ENCODE measurements at regions not wholly inside any gene's neighbourhood (a gene's known extent, or its start where the extent isn't known, plus 50 kb on each side); places are given as distances from the start of the nearest gene placed in this dataset.

- no peak overlapping the region for H3K9ac ChIP-seq (ENCODE audit: low read length)
- H3K27me3 ChIP-seq (ENCODE audit: insufficient read depth, low read length): no peaks in the 10 kb centered on the region
- H3K4me3 Mint-ChIP-seq (ENCODE audit: unreplicated experiment): no peak overlapping the region
- no peaks in the 10 kb centered on the region for H4K20me1 ChIP-seq (ENCODE audit: insufficient read depth, low read length)
- H3K27me3 Mint-ChIP-seq (ENCODE audit: low read depth, unreplicated experiment): no peaks in the 10 kb centered on the region
- TF ChIP-seq EZH2 (IDR thresholded peaks at IDR 0.05; ENCODE audit: insufficient read depth, low read length): no peak
- TF ChIP-seq, protein P1, sequence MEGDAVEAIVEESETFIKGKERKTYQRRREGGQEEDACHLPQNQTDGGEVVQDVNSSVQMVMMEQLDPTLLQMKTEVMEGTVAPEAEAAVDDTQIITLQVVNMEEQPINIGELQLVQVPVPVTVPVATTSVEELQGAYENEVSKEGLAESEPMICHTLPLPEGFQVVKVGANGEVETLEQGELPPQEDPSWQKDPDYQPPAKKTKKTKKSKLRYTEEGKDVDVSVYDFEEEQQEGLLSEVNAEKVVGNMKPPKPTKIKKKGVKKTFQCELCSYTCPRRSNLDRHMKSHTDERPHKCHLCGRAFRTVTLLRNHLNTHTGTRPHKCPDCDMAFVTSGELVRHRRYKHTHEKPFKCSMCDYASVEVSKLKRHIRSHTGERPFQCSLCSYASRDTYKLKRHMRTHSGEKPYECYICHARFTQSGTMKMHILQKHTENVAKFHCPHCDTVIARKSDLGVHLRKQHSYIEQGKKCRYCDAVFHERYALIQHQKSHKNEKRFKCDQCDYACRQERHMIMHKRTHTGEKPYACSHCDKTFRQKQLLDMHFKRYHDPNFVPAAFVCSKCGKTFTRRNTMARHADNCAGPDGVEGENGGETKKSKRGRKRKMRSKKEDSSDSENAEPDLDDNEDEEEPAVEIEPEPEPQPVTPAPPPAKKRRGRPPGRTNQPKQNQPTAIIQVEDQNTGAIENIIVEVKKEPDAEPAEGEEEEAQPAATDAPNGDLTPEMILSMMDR (IDR thresholded peaks at IDR 0.05; ENCODE audit: insufficient read depth, low read depth, low read length): no peak
- no peak for DNase-seq (ENCODE audit: low read depth)
- H3K27ac Mint-ChIP-seq (ENCODE audit: unreplicated experiment): no peak overlapping the region
- no peaks in the 10 kb centered on the region for H3K9me3 ChIP-seq (ENCODE audit: insufficient read depth, low read depth, low read length)
- H2AFZ ChIP-seq (ENCODE audit: low read depth, low read length): no peak overlapping the region
- H3K9me3 Mint-ChIP-seq (ENCODE audit: unreplicated experiment): no peaks in the 10 kb centered on the region
- H3K27ac ChIP-seq (ENCODE audit: low read depth, low read length): no peak overlapping the region
- H3K36me3 ChIP-seq (ENCODE audit: insufficient read depth, low read length): no peaks in the 10 kb centered on the region
- H3K36me3 Mint-ChIP-seq (ENCODE audit: low read depth, unreplicated experiment): no peaks in the 10 kb centered on the region
- H3K4me1 Mint-ChIP-seq (ENCODE audit: low read depth, unreplicated experiment): peaks cover 20% of the 10 kb centered on the region
- H3K4me2 ChIP-seq (ENCODE audit: low read length): no peak overlapping the region
- FAIRE-seq: no peak
- H3K4me1 ChIP-seq (ENCODE audit: insufficient read depth, low read length): peaks cover 20% of the 10 kb centered on the region
- H3K79me2 ChIP-seq (ENCODE audit: insufficient read depth, low read length): no peaks in the 10 kb centered on the region
- no peak overlapping the region for H3K4me3 ChIP-seq (ENCODE audit: insufficient read depth, low read depth, low read length)
Measured at GRCh38 chr7:17665029-17665428, 275.3 kb downstream of the SNX13 start.

DNA sequence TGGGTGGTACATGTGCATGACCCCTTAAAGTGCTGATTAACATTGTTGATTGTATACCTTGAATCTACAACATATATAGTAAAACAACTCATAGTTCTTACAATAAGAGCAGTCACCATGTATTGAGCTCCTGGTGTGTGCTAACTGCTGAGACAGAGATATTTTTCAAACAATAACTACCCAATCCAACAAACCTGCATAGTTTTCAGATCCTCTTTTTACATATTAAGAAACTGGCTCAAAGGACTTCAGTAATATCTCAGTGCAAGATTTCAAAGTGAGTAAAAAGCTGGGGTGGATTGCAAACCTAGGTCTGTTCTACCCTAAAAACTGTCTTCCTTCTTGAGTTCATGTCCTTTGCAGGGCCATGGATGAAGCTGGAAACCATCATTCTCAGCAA, 272.2 kb downstream of the SNX13 start:
- Mint-ChIP-seq H3K4me3 (ENCODE audit: unreplicated experiment) (no peak overlapping the region), H3K27ac (ENCODE audit: unreplicated experiment) (no peak overlapping the region), H3K4me1 (ENCODE audit: low read depth, unreplicated experiment) (peaks cover 7% of the 10 kb centered on the region), H3K36me3 (ENCODE audit: low read depth, unreplicated experiment) (no peaks in the 10 kb centered on the region), H3K9me3 (ENCODE audit: unreplicated experiment) (peaks cover under 1% of the 10 kb centered on the region), H3K27me3 (ENCODE audit: low read depth, unreplicated experiment) (no peaks in the 10 kb centered on the region)
- Histone ChIP-seq H3K79me2 (ENCODE audit: insufficient read depth, low read length) (no peaks in the 10 kb centered on the region), H3K4me1 (ENCODE audit: insufficient read depth, low read length) (peaks cover 5% of the 10 kb centered on the region), H3K9me3 (ENCODE audit: insufficient read depth, low read depth, low read length) (no peaks in the 10 kb centered on the region), H3K27me3 (ENCODE audit: insufficient read depth, low read length) (no peaks in the 10 kb centered on the region), H2AFZ (ENCODE audit: low read depth, low read length) (no peak overlapping the region), H3K4me2 (ENCODE audit: low read length) (no peak overlapping the region), H3K27ac (ENCODE audit: low read depth, low read length) (no peak overlapping the region), H3K36me3 (ENCODE audit: insufficient read depth, low read length) (no peaks in the 10 kb centered on the region), H3K4me3 (ENCODE audit: insufficient read depth, low read depth, low read length) (no peak overlapping the region), H4K20me1 (ENCODE audit: insufficient read depth, low read length) (no peaks in the 10 kb centered on the region), H3K9ac (ENCODE audit: low read length) (no peak overlapping the region)
- FAIRE-seq (no peak), DNase-seq (ENCODE audit: low read depth) (no peak)
- TF ChIP-seq, protein P1 (IDR thresholded peaks at IDR 0.05; ENCODE audit: insufficient read depth, low read depth, low read length): no peak

DNA sequence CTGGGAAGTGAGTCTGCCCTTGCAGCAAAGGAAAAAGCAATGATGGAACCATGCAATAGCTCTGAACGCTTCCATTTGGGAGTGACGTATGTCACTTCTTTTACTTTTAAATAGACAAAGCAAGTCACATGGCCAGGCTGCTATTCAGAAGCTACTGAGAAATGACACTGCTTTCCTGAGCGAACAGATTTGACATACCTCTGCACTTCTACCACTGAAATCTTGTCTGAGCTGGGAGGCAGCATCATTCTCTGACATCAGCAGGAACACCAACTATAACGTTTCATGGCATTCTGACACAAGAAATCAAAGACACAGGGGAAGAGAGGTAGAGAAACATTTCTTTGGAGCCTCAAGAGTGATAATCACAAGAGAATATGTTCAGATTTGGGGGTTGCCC, 271.1 kb downstream of the SNX13 start:
- no peaks in the 10 kb centered on the region for H3K79me2 ChIP-seq (ENCODE audit: insufficient read depth, low read length)
- Mint-ChIP-seq H3K36me3 (ENCODE audit: low read depth, unreplicated experiment) (no peaks in the 10 kb centered on the region), H3K27ac (ENCODE audit: unreplicated experiment) (no peak overlapping the region), H3K4me1 (ENCODE audit: low read depth, unreplicated experiment) (no peaks in the 10 kb centered on the region), H3K9me3 (ENCODE audit: unreplicated experiment) (peaks cover 3% of the 10 kb centered on the region), H3K27me3 (ENCODE audit: low read depth, unreplicated experiment) (no peaks in the 10 kb centered on the region), H3K4me3 (ENCODE audit: unreplicated experiment) (no peak overlapping the region)
- H3K4me1 ChIP-seq (ENCODE audit: insufficient read depth, low read length): no peaks in the 10 kb centered on the region
- H3K27me3 ChIP-seq (ENCODE audit: insufficient read depth, low read length): no peaks in the 10 kb centered on the region
- no peak overlapping the region for H3K4me2 ChIP-seq (ENCODE audit: low read length)
- TF ChIP-seq, protein P1 (IDR thresholded peaks at IDR 0.05; ENCODE audit: insufficient read depth, low read depth, low read length): no peak
- TF ChIP-seq EZH2 (IDR thresholded peaks at IDR 0.05; ENCODE audit: insufficient read depth, low read length): no peak
- H3K36me3 ChIP-seq (ENCODE audit: insufficient read depth, low read length): no peaks in the 10 kb centered on the region
- FAIRE-seq (no peak), DNase-seq (ENCODE audit: low read depth) (no peak)
- no peak overlapping the region for H3K27ac ChIP-seq (ENCODE audit: low read depth, low read length)
- no peak overlapping the region for H3K4me3 ChIP-seq (ENCODE audit: insufficient read depth, low read depth, low read length)
- H4K20me1 ChIP-seq (ENCODE audit: insufficient read depth, low read length): no peaks in the 10 kb centered on the region
- H3K9ac ChIP-seq (ENCODE audit: low read length): no peak overlapping the region
- no peak overlapping the region for H2AFZ ChIP-seq (ENCODE audit: low read depth, low read length)
- H3K9me3 ChIP-seq (ENCODE audit: insufficient read depth, low read depth, low read length): no peaks in the 10 kb centered on the region

Measured in astrocyte (in vitro differentiated cells and primary cell).